Endothelial cell of umbilical vein (primary cell): ENCODE measurements at regions not wholly inside any gene's neighbourhood (a gene's known extent, or its start where the extent isn't known, plus 50 kb on each side); places are given as distances from the start of the nearest gene placed in this dataset.

Experiments
- BruUV-seq: library from RNA; stranded (reverse); fragments of 400-500 nt; replicated peaks from 2 replicates; lab custom pipeline; 2021; lab: Mats Ljungman, UMichigan
- CTCF ChIA-PET: fragments of 300-600, 350-600 bp; sonication (Branson Sonifier 250); formaldehyde crosslinking; loops from one replicate; lab custom pipeline; 2021; ENCODE audit warnings: antibody characterized with exemption, inconsistent platforms; lab: Charles Lee
- POLR2A ChIA-PET: fragments of 300-600, 350-600 bp; sonication (Branson Sonifier 250); formaldehyde crosslinking; loops from one replicate; lab custom pipeline; 2021; ENCODE audit warnings: antibody characterized with exemption, inconsistent platforms; lab: Charles Lee
- DNase-seq: peaks from one replicate; pipeline ENCODE4 v3.0.0-alpha.2; 2011; ENCODE audit warnings: low read depth, low spot score
- FAIRE-seq: peaks from 2 replicates; lab custom pipeline; 2011; peaks lifted over from hg19 to GRCh38; lab: Jason Lieb, UNC
- H2AFZ ChIP-seq: 2 replicates; pipeline ENCODE4 v1.6.0; 2012; ENCODE audit warnings: low read depth, low read length, control low read depth, inconsistent platforms
- H3K27ac ChIP-seq: 2 replicates; pipeline ENCODE4 v1.5.1; 2011; ENCODE audit warnings: low read depth, mild to moderate bottlenecking, control low read depth, low read length, moderate library complexity; ENCODE audit not compliant: insufficient read depth
- H3K27me3 ChIP-seq, 2 experiments: 2 replicates each; pipeline versions ENCODE4 v1.6.0 to v1.6.1; 2011; ENCODE audit warnings: low read length in 2 of 2, mixed read lengths in 1 of 2; ENCODE audit not compliant: control insufficient read depth in 2 of 2, insufficient read depth in 2 of 2
- H3K36me3 ChIP-seq, 2 experiments: 2 replicates in 1 of 2; 3 replicates in 1 of 2; pipeline ENCODE4 v1.5.1; 2011; ENCODE audit warnings: low read length in 2 of 2, mild to moderate bottlenecking in 1 of 2, moderate library complexity in 1 of 2; ENCODE audit not compliant: control insufficient read depth in 2 of 2, insufficient read depth in 2 of 2; ENCODE audit errors: extremely low read depth in 1 of 2
- H3K4me1 ChIP-seq: 3 replicates; pipeline ENCODE4 v1.5.1; 2011; ENCODE audit warnings: mild to moderate bottlenecking, low read length; ENCODE audit not compliant: control insufficient read depth, insufficient read depth; ENCODE audit errors: extremely low read depth
- H3K4me2 ChIP-seq: 2 replicates; pipeline ENCODE4 v1.6.1; 2011; ENCODE audit warnings: low read length, control low read depth, mixed read lengths; ENCODE audit not compliant: insufficient read depth
- H3K4me3 ChIP-seq, 3 experiments: fragments of 200-600 bp in 1 of 3; sonication (generic), shearing (Covaris generic) in 1 of 3; replicated peaks in 1 of 3; 2 replicates each; pipeline ENCODE4 v1.5.1; 2011 to 2016; ENCODE audit warnings: control low read depth in 3 of 3, low read length in 3 of 3, mild to moderate bottlenecking in 2 of 3, inconsistent platforms in 1 of 3, low read depth in 1 of 3, moderate library complexity in 1 of 3; ENCODE audit not compliant: insufficient read depth in 1 of 3
- H3K79me2 ChIP-seq: 2 replicates; pipeline ENCODE4 v1.6.0; 2012; ENCODE audit warnings: low read length, inconsistent platforms; ENCODE audit not compliant: control insufficient read depth, insufficient read depth
- H3K9ac ChIP-seq: replicated peaks from 2 replicates; pipeline ENCODE3; 2011; ENCODE audit warnings: low read length, control low read depth; ENCODE audit not compliant: insufficient read depth; ENCODE audit errors: extremely low read depth
- H3K9me1 ChIP-seq: replicated peaks from 3 replicates; pipeline ENCODE4 v1.6.0; 2011; ENCODE audit warnings: mild to moderate bottlenecking, low read length; ENCODE audit not compliant: control insufficient read depth, insufficient read depth; ENCODE audit errors: extremely low read depth
- H3K9me3 ChIP-seq: replicated peaks from 2 replicates; pipeline ENCODE4 v1.5.1; 2012; ENCODE audit warnings: low read length, inconsistent platforms; ENCODE audit not compliant: control insufficient read depth, insufficient read depth
- H4K20me1 ChIP-seq: replicated peaks from 2 replicates; pipeline ENCODE3; 2011; ENCODE audit warnings: mild to moderate bottlenecking, low read length; ENCODE audit not compliant: control insufficient read depth, insufficient read depth; ENCODE audit errors: extremely low read depth
- EZH2 ChIP-seq: IDR thresholded peaks from 2 replicates; pipeline ENCODE4 v1.6.1; 2012; ENCODE audit warnings: borderline replicate concordance, low read depth, mild to moderate bottlenecking, moderate library complexity, low read length, inconsistent platforms; ENCODE audit not compliant: severe bottlenecking
- FOS ChIP-seq: IDR thresholded peaks from 2 replicates; pipeline ENCODE4 v1.6.1; 2011; ENCODE audit warnings: mild to moderate bottlenecking, low read length, moderate library complexity, borderline replicate concordance; ENCODE audit not compliant: insufficient read depth
- GATA2 ChIP-seq: IDR thresholded peaks from 2 replicates; pipeline ENCODE4 v1.7.0; 2011; ENCODE audit warnings: low read depth, mild to moderate bottlenecking, moderate library complexity, mixed read lengths, low read length; ENCODE audit not compliant: insufficient read length, insufficient read depth
- JUN ChIP-seq: IDR thresholded peaks from 2 replicates; pipeline ENCODE4 v1.6.1; 2011; ENCODE audit warnings: borderline replicate concordance, low read depth; ENCODE audit not compliant: insufficient read length, insufficient read depth
- MYC ChIP-seq: IDR thresholded peaks from one replicate; pipeline ENCODE4 v1.6.1; 2011; ENCODE audit warnings: mild to moderate bottlenecking, low read depth, low read length
- POLR2A ChIP-seq: IDR thresholded peaks from 2 replicates; pipeline ENCODE4 v1.6.1; 2012; ENCODE audit warnings: low read depth, mild to moderate bottlenecking, control low read depth, low read length
- POLR2AphosphoS5 ChIP-seq: IDR thresholded peaks from 2 replicates; pipeline ENCODE4 v1.6.1; 2012; ENCODE audit warnings: low read depth, mild to moderate bottlenecking, control low read depth, low read length, moderate library complexity; ENCODE audit not compliant: insufficient read depth
- dilution Hi-C: fragments of 300-500 bp; cut with MboI; formaldehyde crosslinking; loops from one replicate; pipeline ENCODE4 v1.15.0; 2019; ENCODE audit warnings: low sequenced_read_pairs; ENCODE audit not compliant: extremely low pct_ligation_motif_present
- intact Hi-C: fragments of 100-400 bp; cut with micrococcal nuclease; formaldehyde crosslinking; loops from one replicate; pipeline ENCODE4 v1.10.0; 2022
- TF ChIP-seq, protein P1 (sequence below), 2 donors: IDR thresholded peaks; 1 replicate in 1 of 2; 2 replicates in 1 of 2; pipeline ENCODE4 v1.5.1; 2011; ENCODE audit warnings: low read length in 2 of 2, mild to moderate bottlenecking in 2 of 2, moderate library complexity in 2 of 2, control low read depth in 1 of 2, inconsistent platforms in 1 of 2, low read depth in 1 of 2; ENCODE audit not compliant: insufficient read depth in 1 of 2; ENCODE audit errors: extremely low read depth in 1 of 2
- TF ChIP-seq, protein P2 (sequence below): IDR thresholded peaks from 2 replicates; pipeline ENCODE4 v1.6.1; 2011; ENCODE audit not compliant: insufficient read depth, insufficient read length

DNA sequence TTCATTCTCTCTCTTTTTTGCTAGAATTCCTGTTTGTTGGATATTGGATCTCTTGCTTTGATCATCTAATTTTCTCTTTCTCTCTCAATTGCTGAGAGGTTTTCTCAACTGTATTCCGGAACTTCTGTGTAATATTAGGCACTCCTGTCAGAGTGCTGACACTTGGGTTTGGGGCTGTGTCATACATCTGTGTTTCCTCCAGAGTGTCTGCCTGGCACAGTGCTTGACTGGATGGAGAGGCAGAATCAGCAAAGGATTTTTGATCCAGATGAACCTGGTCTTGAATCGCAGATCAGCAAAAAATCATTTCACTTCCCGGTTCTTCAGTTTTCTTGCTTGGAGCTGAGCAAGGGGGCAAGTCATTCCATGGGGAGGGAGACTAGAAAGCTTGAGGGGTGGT, 87.7 kb upstream of the CXCR4 start:
- no peaks in the 10 kb centered on the region for H4K20me1 ChIP-seq
- CTCF ChIA-PET = no interaction called here
- no peak overlapping the region for H3K9ac ChIP-seq
- intact Hi-C loops (no loop called here), dilution Hi-C loops (no loop called here)
- H3K79me2 ChIP-seq = no peaks in the 10 kb centered on the region
- no peaks in the 10 kb centered on the region for H3K4me1 ChIP-seq
- H3K36me3 ChIP-seq = no peaks in the 10 kb centered on the region
- TF ChIP-seq GATA2 = no peak
- no peaks in the 10 kb centered on the region for H3K9me3 ChIP-seq
- no peaks in the 10 kb centered on the region for H3K27me3 ChIP-seq
- H3K4me2 ChIP-seq = no peak overlapping the region
- POLR2A ChIA-PET = no interaction called here
- H2AFZ ChIP-seq = no peak overlapping the region
- FAIRE-seq = no peak
- H3K27ac ChIP-seq = no peak overlapping the region
- BruUV-seq = no TSS peak
- no peak overlapping the region for H3K4me3 ChIP-seq
- H3K9me1 ChIP-seq = no peaks in the 10 kb centered on the region
- no peak for DNase-seq

GRCh38 chr2:136204971-136205370, 87.0 kb upstream of the CXCR4 start:
- no peaks in the 10 kb centered on the region for H3K9me3 ChIP-seq
- H3K4me1 ChIP-seq = no peaks in the 10 kb centered on the region
- DNase-seq (no peak), FAIRE-seq (no peak)
- TF ChIP-seq POLR2AphosphoS5 = no peak
- no peak for TF ChIP-seq FOS
- TF ChIP-seq GATA2 = no peak
- TF ChIP-seq, protein P1, sequence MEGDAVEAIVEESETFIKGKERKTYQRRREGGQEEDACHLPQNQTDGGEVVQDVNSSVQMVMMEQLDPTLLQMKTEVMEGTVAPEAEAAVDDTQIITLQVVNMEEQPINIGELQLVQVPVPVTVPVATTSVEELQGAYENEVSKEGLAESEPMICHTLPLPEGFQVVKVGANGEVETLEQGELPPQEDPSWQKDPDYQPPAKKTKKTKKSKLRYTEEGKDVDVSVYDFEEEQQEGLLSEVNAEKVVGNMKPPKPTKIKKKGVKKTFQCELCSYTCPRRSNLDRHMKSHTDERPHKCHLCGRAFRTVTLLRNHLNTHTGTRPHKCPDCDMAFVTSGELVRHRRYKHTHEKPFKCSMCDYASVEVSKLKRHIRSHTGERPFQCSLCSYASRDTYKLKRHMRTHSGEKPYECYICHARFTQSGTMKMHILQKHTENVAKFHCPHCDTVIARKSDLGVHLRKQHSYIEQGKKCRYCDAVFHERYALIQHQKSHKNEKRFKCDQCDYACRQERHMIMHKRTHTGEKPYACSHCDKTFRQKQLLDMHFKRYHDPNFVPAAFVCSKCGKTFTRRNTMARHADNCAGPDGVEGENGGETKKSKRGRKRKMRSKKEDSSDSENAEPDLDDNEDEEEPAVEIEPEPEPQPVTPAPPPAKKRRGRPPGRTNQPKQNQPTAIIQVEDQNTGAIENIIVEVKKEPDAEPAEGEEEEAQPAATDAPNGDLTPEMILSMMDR (IDR thresholded peaks at IDR 0.05; ENCODE audit: extremely low read depth in 1 of 2, insufficient read depth in 1 of 2, low read depth in 1 of 2, low read length in 2 of 2) = no peak
- no peak for TF ChIP-seq MYC
- TF ChIP-seq, protein P2, sequence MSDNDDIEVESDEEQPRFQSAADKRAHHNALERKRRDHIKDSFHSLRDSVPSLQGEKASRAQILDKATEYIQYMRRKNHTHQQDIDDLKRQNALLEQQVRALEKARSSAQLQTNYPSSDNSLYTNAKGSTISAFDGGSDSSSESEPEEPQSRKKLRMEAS = no peak
- TF ChIP-seq JUN = no peak
- no peak for TF ChIP-seq POLR2A
- TF ChIP-seq EZH2 = no peak
- H3K27me3 ChIP-seq = no peaks in the 10 kb centered on the region
- H3K4me3 ChIP-seq = no peak overlapping the region
- no peak overlapping the region for H3K27ac ChIP-seq
- no peaks in the 10 kb centered on the region for H3K79me2 ChIP-seq
- dilution Hi-C loops (no loop called here), intact Hi-C loops (no loop called here)
- ChIA-PET CTCF (no interaction called here), POLR2A (no interaction called here)
- H2AFZ ChIP-seq = no peak overlapping the region
- BruUV-seq = no TSS peak
- H3K4me2 ChIP-seq = no peak overlapping the region
- no peaks in the 10 kb centered on the region for H3K36me3 ChIP-seq
- H4K20me1 ChIP-seq = no peaks in the 10 kb centered on the region
- no peak overlapping the region for H3K9ac ChIP-seq
- H3K9me1 ChIP-seq = no peaks in the 10 kb centered on the region
